ENCODE measurements at regions not wholly inside any gene's neighbourhood (a gene's known extent, or its start where the extent isn't known, plus 50 kb on each side); places are given as distances from the start of the nearest gene placed in this dataset.

- H3K4me3 ChIP-seq, result no peak overlapping the region
- WGBS, 2 donors, result 97 to 98% methylated on average over 2 of the region's 2 CpGs
- no peaks in the 10 kb centered on the region for H3K27me3 ChIP-seq
- no peak for DNase-seq (ENCODE audit: low spot score in 2 of 2)
- no peaks in the 10 kb centered on the region for H3K4me1 ChIP-seq
- TF ChIP-seq POLR2A (IDR thresholded peaks at IDR 0.05) (no peak), EP300 (IDR thresholded peaks at IDR 0.05) (no peak), CTCF (IDR thresholded peaks at IDR 0.05) (no peak)
- H3K9me3 ChIP-seq, result no peaks in the 10 kb centered on the region
- H3K27ac ChIP-seq, result no peak overlapping the region
- H3K36me3 ChIP-seq, result no peaks in the 10 kb centered on the region
Observed at GRCh38 chr4:57632564-57632963, 522.4 kb upstream of the IGFBP7 start.

- H3K36me3 ChIP-seq, result no peaks in the 10 kb centered on the region
- no peak overlapping the region for H3K4me3 ChIP-seq
- WGBS, 2 donors, result 94 to 95% methylated on average over 4 of the region's 4 CpGs
- no peaks in the 10 kb centered on the region for H3K27me3 ChIP-seq
- TF ChIP-seq POLR2A (IDR thresholded peaks at IDR 0.05) (no peak), CTCF (IDR thresholded peaks at IDR 0.05) (no peak), EP300 (IDR thresholded peaks at IDR 0.05) (no peak)
- no peaks in the 10 kb centered on the region for H3K4me1 ChIP-seq
- no peak overlapping the region for H3K27ac ChIP-seq
- H3K9me3 ChIP-seq, result peaks cover 0 to 4% (median 0%) of the 10 kb centered on the region in 4 donors
- DNase-seq (ENCODE audit: low spot score in 2 of 2), result no peak
Observed at GRCh38 chr4:57631147-57631546, 521.0 kb upstream of the IGFBP7 start.

GRCh38 chr4:57628004-57628403 lies 517.8 kb upstream of the IGFBP7 start:
- Histone ChIP-seq H3K27ac (no peak overlapping the region), H3K27me3 (no peaks in the 10 kb centered on the region), H3K9me3 (peaks cover 0 to 23% (median 0%) of the 10 kb centered on the region in 4 donors), H3K4me1 (no peaks in the 10 kb centered on the region), H3K36me3 (no peaks in the 10 kb centered on the region), H3K4me3 (no peak overlapping the region)
- no peak for TF ChIP-seq POLR2A (IDR thresholded peaks at IDR 0.05)
- no peak for TF ChIP-seq CTCF (IDR thresholded peaks at IDR 0.05)
- no peak for TF ChIP-seq EP300 (IDR thresholded peaks at IDR 0.05)
- DNase-seq (ENCODE audit: low spot score in 2 of 2), result no peak
- 94 to 96% methylated on average over 5 of the region's 5 CpGs for WGBS, 2 donors

GRCh38 chr4:57614257-57614932 lies 504.2 kb upstream of the IGFBP7 start:
- Histone ChIP-seq H3K9me3 (no peaks in the 10 kb centered on the region), H3K27ac (no peak overlapping the region), H3K4me3 (no peak overlapping the region), H3K36me3 (no peaks in the 10 kb centered on the region), H3K4me1 (no peaks in the 10 kb centered on the region), H3K27me3 (no peaks in the 10 kb centered on the region)
- TF ChIP-seq EP300 (IDR thresholded peaks at IDR 0.05) (no peak), CTCF (IDR thresholded peaks at IDR 0.05) (no peak), POLR2A (IDR thresholded peaks at IDR 0.05) (no peak)
- 39 to 55% methylated on average over 5 of the region's 5 CpGs for WGBS, 2 donors
- DNase-seq (ENCODE audit: low spot score in 2 of 2), result no peak

- Histone ChIP-seq H3K27me3 (no peaks in the 10 kb centered on the region), H3K4me1 (no peaks in the 10 kb centered on the region), H3K9me3 (no peaks in the 10 kb centered on the region), H3K4me3 (no peak overlapping the region), H3K27ac (no peak overlapping the region), H3K36me3 (no peaks in the 10 kb centered on the region)
- TF ChIP-seq EP300 (IDR thresholded peaks at IDR 0.05), result no peak
- TF ChIP-seq POLR2A (IDR thresholded peaks at IDR 0.05), result no peak
- no peak for TF ChIP-seq CTCF (IDR thresholded peaks at IDR 0.05)
- WGBS, 2 donors, result 32 to 35% methylated on average over 2 of the region's 2 CpGs
- no peak for DNase-seq (ENCODE audit: low spot score in 2 of 2)
Observed at GRCh38 chr4:57612279-57612678, 502.1 kb upstream of the IGFBP7 start.
